B cell (primary cell): ENCODE measurements at regions not wholly inside any gene's neighbourhood (a gene's known extent, or its start where the extent isn't known, plus 50 kb on each side); places are given as distances from the start of the nearest gene placed in this dataset.

Source experiments
- CTCF ChIP-seq: fragments of 200-600 bp; IDR thresholded peaks from one replicate; pipeline ENCODE4 v1.8.0; 2022; ENCODE audit warnings: antibody characterized with exemption, mild to moderate bottlenecking
- EZH2 ChIP-seq: IDR thresholded peaks from 2 replicates; pipeline ENCODE4 v1.6.1; 2012; ENCODE audit warnings: borderline replicate concordance, low read depth, mild to moderate bottlenecking, moderate library complexity, low read length; ENCODE audit not compliant: insufficient read depth, poor library complexity, severe bottlenecking

GRCh38 chr11:116086426-116086825 is 582.2 kb upstream of the CADM1 start:
- TF ChIP-seq CTCF (no peak), EZH2 (no peak)
